NCI-H2029 treated with DMSO at 0.1 percent for 48 hours (cell line): ENCODE measurements at regions not wholly inside any gene's neighbourhood (a gene's known extent, or its start where the extent isn't known, plus 50 kb on each side); places are given as distances from the start of the nearest gene placed in this dataset.

Source experiments
- DNase-seq: peaks from one replicate; lab custom pipeline; 2025; lab: John Stamatoyannopoulos, UW

GRCh38 chr21:35226968-35227744, 178.1 kb upstream of the RUNX1 start:
- DNase-seq = peak; percentile 97

GRCh38 chr21:35226328-35226727, 177.2 kb upstream of the RUNX1 start:
- DNase-seq = no peak

GRCh38 chr21:35225573-35225972, 176.5 kb upstream of the RUNX1 start:
- DNase-seq = no peak

- peak; percentile 64 for DNase-seq
These were observed 174.5 kb upstream of the RUNX1 start for GRCh38 chr21:35223480-35224156.

- no peak for DNase-seq
These were observed 173.4 kb upstream of the RUNX1 start for GRCh38 chr21:35222541-35222941.

GRCh38 chr21:35222021-35222420, 172.9 kb upstream of the RUNX1 start:
- no peak for DNase-seq

- no peak for DNase-seq
These were observed 171.2 kb upstream of the RUNX1 start for GRCh38 chr21:35220301-35220700.

- no peak for DNase-seq
These were observed 170.6 kb upstream of the RUNX1 start for GRCh38 chr21:35219719-35220118.

- no peak for DNase-seq
These were observed 170.2 kb upstream of the RUNX1 start for GRCh38 chr21:35219291-35219690.

- peak; percentile 67 for DNase-seq
These were observed 168.5 kb upstream of the RUNX1 start for GRCh38 chr21:35217504-35218060.

- DNase-seq = no peak
These were observed 167.9 kb upstream of the RUNX1 start for GRCh38 chr21:35216996-35217395.

- DNase-seq = no peak
These were observed 166.8 kb upstream of the RUNX1 start for GRCh38 chr21:35215870-35216269.

- no peak for DNase-seq
These were observed 163.5 kb upstream of the RUNX1 start for GRCh38 chr21:35212393-35213127.

GRCh38 chr21:35211782-35212181, 162.7 kb upstream of the RUNX1 start:
- no peak for DNase-seq

- DNase-seq = no peak
These were observed 161.0 kb upstream of the RUNX1 start for GRCh38 chr21:35210093-35210492.

- no peak for DNase-seq
These were observed 159.9 kb upstream of the RUNX1 start for GRCh38 chr21:35208810-35209517.

- no peak for DNase-seq
These were observed 159.0 kb upstream of the RUNX1 start for GRCh38 chr21:35208104-35208503.

- DNase-seq = no peak
These were observed 158.2 kb upstream of the RUNX1 start for GRCh38 chr21:35207322-35207721.

- peak; percentile 74 for DNase-seq
These were observed 157.3 kb upstream of the RUNX1 start for GRCh38 chr21:35206141-35207125.

GRCh38 chr21:35204850-35205541, 155.9 kb upstream of the RUNX1 start:
- DNase-seq = peak; percentile 86
